Naive B cell (primary cell): ENCODE measurements at regions not wholly inside any gene's neighbourhood (a gene's known extent, or its start where the extent isn't known, plus 50 kb on each side); places are given as distances from the start of the nearest gene placed in this dataset.
A peak's percentile ranks its signal among the peaks of the same experiment; 100 is the strongest.

Experiments used
- ATAC-seq, 2 donors: fragments of 150-1000 bp; cut with Tn5 transposase; 2 replicates each; pipeline ENCODE4 v1.10.0; 2021; ENCODE audit warnings: low read depth in 2 of 2, mild to moderate bottlenecking in 2 of 2, moderate library complexity in 2 of 2
- DNase-seq: peaks from one replicate; pipeline ENCODE4 v3.0.0; 2022
- H3K27ac Mint-ChIP-seq, 6 donors: one replicate each; pipeline ENCODE4 v1.8.0; 2020 to 2022; ENCODE audit warnings: mild to moderate bottlenecking in 6 of 6, mixed read lengths in 6 of 6, moderate library complexity in 5 of 6, inconsistent platforms in 2 of 6
- H3K27me3 Mint-ChIP-seq, 3 donors: one replicate each; pipeline ENCODE4 v1.8.0; 2021 to 2022; ENCODE audit warnings: mixed read lengths in 3 of 3, mild to moderate bottlenecking in 1 of 3
- H3K36me3 Mint-ChIP-seq, 2 donors: one replicate each; pipeline ENCODE4 v1.8.0; 2020 to 2022; ENCODE audit warnings: mixed read lengths in 2 of 2, inconsistent platforms in 1 of 2, mild to moderate bottlenecking in 1 of 2
- H3K4me1 Mint-ChIP-seq, 3 donors: one replicate each; pipeline ENCODE4 v1.8.0; 2020 to 2022; ENCODE audit warnings: mixed read lengths in 3 of 3, inconsistent platforms in 1 of 3, mild to moderate bottlenecking in 1 of 3, moderate library complexity in 1 of 3
- H3K4me3 Mint-ChIP-seq, 8 donors: one replicate each; pipeline ENCODE4 v1.8.0; 2020 to 2022; ENCODE audit warnings: mild to moderate bottlenecking in 8 of 8, mixed read lengths in 8 of 8, moderate library complexity in 8 of 8, inconsistent platforms in 2 of 8
- H3K9me3 Mint-ChIP-seq, 7 donors: one replicate each; pipeline ENCODE4 v1.8.0; 2020 to 2022; ENCODE audit warnings: mixed read lengths in 7 of 7, mild to moderate bottlenecking in 5 of 7, inconsistent platforms in 2 of 7, moderate library complexity in 1 of 7

GRCh38 chr1:244970236-244970743, 105.9 kb upstream of the HNRNPU start:
- Mint-ChIP-seq H3K4me1 (peaks cover 11 to 20% (median 17%) of the 10 kb centered on the region in 3 donors), H3K4me3 (peak overlapping the region; percentile 93 to 99 (median 97)), H3K27me3 (no peaks in the 10 kb centered on the region), H3K36me3 (no peaks in the 10 kb centered on the region), H3K9me3 (no peaks in the 10 kb centered on the region), H3K27ac (peak overlapping the region; percentile 98 to 100 (median 99))
- no peak for DNase-seq
- ATAC-seq, result peak; percentile 32 to 56

GRCh38 chr1:244969355-244970235, 105.3 kb upstream of the HNRNPU start:
- DNase-seq (peak; percentile 69), ATAC-seq (peak; percentile 24 to 31)
- Mint-ChIP-seq H3K4me1 (peaks cover 11 to 20% (median 17%) of the 10 kb centered on the region in 3 donors), H3K27ac (peak overlapping the region; percentile 99 to 100 (median 99)), H3K4me3 (peak overlapping the region; percentile 93 to 99 (median 97)), H3K36me3 (no peaks in the 10 kb centered on the region), H3K27me3 (no peaks in the 10 kb centered on the region), H3K9me3 (no peaks in the 10 kb centered on the region)

GRCh38 chr1:244968881-244969280, 104.5 kb upstream of the HNRNPU start:
- H3K9me3 Mint-ChIP-seq, result no peaks in the 10 kb centered on the region
- no peaks in the 10 kb centered on the region for H3K27me3 Mint-ChIP-seq
- H3K4me1 Mint-ChIP-seq, result peaks cover 11 to 26% (median 23%) of the 10 kb centered on the region in 3 donors
- peak overlapping the region; percentile 99 to 100 (median 99) for H3K27ac Mint-ChIP-seq
- H3K36me3 Mint-ChIP-seq, result no peaks in the 10 kb centered on the region
- DNase-seq (no peak), ATAC-seq (no peak)
- H3K4me3 Mint-ChIP-seq, result peak overlapping the region in 6 of 8 donors; percentile 93 to 99 (median 97)

GRCh38 chr1:244968471-244968871, 104.1 kb upstream of the HNRNPU start:
- Mint-ChIP-seq H3K36me3 (no peaks in the 10 kb centered on the region), H3K27ac (peak overlapping the region; percentile 39 to 99 (median 99)), H3K27me3 (no peaks in the 10 kb centered on the region), H3K4me1 (peaks cover 11 to 30% (median 24%) of the 10 kb centered on the region in 3 donors), H3K4me3 (peak overlapping the region in 5 of 8 donors; percentile 33 to 97 (median 68)), H3K9me3 (no peaks in the 10 kb centered on the region)
- ATAC-seq, result no peak
- no peak for DNase-seq

GRCh38 chr1:244967159-244967558, 102.8 kb upstream of the HNRNPU start:
- H3K27ac Mint-ChIP-seq, result peak overlapping the region in 2 of 6 donors; percentile 48 to 87
- H3K27me3 Mint-ChIP-seq, result no peaks in the 10 kb centered on the region
- no peak overlapping the region for H3K4me3 Mint-ChIP-seq
- H3K9me3 Mint-ChIP-seq, result no peaks in the 10 kb centered on the region
- ATAC-seq (no peak), DNase-seq (no peak)
- no peaks in the 10 kb centered on the region for H3K36me3 Mint-ChIP-seq
- peaks cover 9 to 27% (median 22%) of the 10 kb centered on the region in 3 donors for H3K4me1 Mint-ChIP-seq

GRCh38 chr1:244965185-244966030, 101.1 kb upstream of the HNRNPU start:
- peak overlapping the region in 1 of 6 donors; percentile 67 for H3K27ac Mint-ChIP-seq
- DNase-seq (no peak), ATAC-seq (no peak)
- no peaks in the 10 kb centered on the region for H3K36me3 Mint-ChIP-seq
- peaks cover 7 to 23% (median 16%) of the 10 kb centered on the region in 3 donors for H3K4me1 Mint-ChIP-seq
- no peaks in the 10 kb centered on the region for H3K9me3 Mint-ChIP-seq
- no peak overlapping the region for H3K4me3 Mint-ChIP-seq
- H3K27me3 Mint-ChIP-seq, result no peaks in the 10 kb centered on the region

GRCh38 chr1:244964112-244964971, 100.0 kb upstream of the HNRNPU start:
- Mint-ChIP-seq H3K27me3 (no peaks in the 10 kb centered on the region), H3K27ac (peak overlapping the region in 3 of 6 donors; percentile 66 to 90 (median 73)), H3K4me3 (no peak overlapping the region), H3K36me3 (no peaks in the 10 kb centered on the region), H3K9me3 (no peaks in the 10 kb centered on the region), H3K4me1 (peaks cover under 1 to 18% (median 14%) of the 10 kb centered on the region in 3 donors)
- no peak for ATAC-seq
- DNase-seq, result no peak

GRCh38 chr1:244963231-244963826, 99.0 kb upstream of the HNRNPU start:
- H3K27me3 Mint-ChIP-seq, result no peaks in the 10 kb centered on the region
- peak overlapping the region in 1 of 8 donors; percentile 42 for H3K4me3 Mint-ChIP-seq
- no peaks in the 10 kb centered on the region for H3K9me3 Mint-ChIP-seq
- no peak for DNase-seq
- H3K36me3 Mint-ChIP-seq, result no peaks in the 10 kb centered on the region
- H3K27ac Mint-ChIP-seq, result peak overlapping the region in 1 of 6 donors; percentile 73
- no peak for ATAC-seq
- peaks cover 0 to 13% (median 12%) of the 10 kb centered on the region in 3 donors for H3K4me1 Mint-ChIP-seq

- Mint-ChIP-seq H3K36me3 (no peaks in the 10 kb centered on the region), H3K9me3 (peaks cover 0 to 4% (median 0%) of the 10 kb centered on the region in 7 donors), H3K4me1 (peaks cover 7 to 20% (median 15%) of the 10 kb centered on the region in 3 donors), H3K27me3 (no peaks in the 10 kb centered on the region), H3K27ac (no peak overlapping the region), H3K4me3 (no peak overlapping the region)
- DNase-seq (no peak), ATAC-seq (no peak)
Observed at GRCh38 chr1:244962130-244962529, 97.8 kb upstream of the HNRNPU start.

- Mint-ChIP-seq H3K36me3 (no peaks in the 10 kb centered on the region), H3K4me1 (peaks cover 7 to 25% (median 21%) of the 10 kb centered on the region in 3 donors), H3K27me3 (no peaks in the 10 kb centered on the region), H3K9me3 (peaks cover 0 to 4% (median 0%) of the 10 kb centered on the region in 7 donors), H3K4me3 (no peak overlapping the region), H3K27ac (peak overlapping the region in 2 of 6 donors; percentile 44 to 63)
- DNase-seq (no peak), ATAC-seq (no peak)
Observed at GRCh38 chr1:244960904-244961303, 96.6 kb upstream of the HNRNPU start.

- no peaks in the 10 kb centered on the region for H3K36me3 Mint-ChIP-seq
Observed at GRCh38 chr1:244958593-244958992, 94.2 kb upstream of the HNRNPU start.

GRCh38 chr1:244957525-244957924, 93.2 kb upstream of the HNRNPU start:
- Mint-ChIP-seq H3K36me3 (no peaks in the 10 kb centered on the region), H3K9me3 (peaks cover 0 to 4% (median 0%) of the 10 kb centered on the region in 7 donors), H3K4me1 (peaks cover 7 to 16% (median 14%) of the 10 kb centered on the region in 3 donors), H3K27ac (peak overlapping the region in 4 of 6 donors; percentile 66 to 94 (median 82)), H3K4me3 (peak overlapping the region in 3 of 8 donors; percentile 18 to 75 (median 46)), H3K27me3 (no peaks in the 10 kb centered on the region)
- DNase-seq (peak; percentile 29), ATAC-seq (peak; percentile 78 to 84)

More at GRCh38 chr1:244958593-244958992, 94.2 kb upstream of the HNRNPU start:
- Mint-ChIP-seq H3K4me1 (peaks cover 7 to 17% (median 14%) of the 10 kb centered on the region in 3 donors), H3K4me3 (no peak overlapping the region), H3K27ac (no peak overlapping the region), H3K9me3 (peaks cover 0 to 4% (median 0%) of the 10 kb centered on the region in 7 donors), H3K27me3 (no peaks in the 10 kb centered on the region)
- ATAC-seq (no peak), DNase-seq (no peak)
